ENCODE measurements at regions not wholly inside any gene's neighbourhood (a gene's known extent, or its start where the extent isn't known, plus 50 kb on each side); places are given as distances from the start of the nearest gene placed in this dataset.
A peak's percentile ranks its signal among the peaks of the same experiment; 100 is the strongest.

GRCh38 chr9:103377667-103378066, 382.5 kb downstream of the CYLC2 start (continued):
- no peak for TF ChIP-seq SRF (IDR thresholded peaks at IDR 0.05; ENCODE audit: low read depth)

GRCh38 chr9:103397868-103398600, 402.9 kb downstream of the CYLC2 start:
- CTCF ChIA-PET, result no interaction called here
- DNase-seq (ENCODE audit: low read depth, low spot score) (peak; percentile 7), ATAC-seq (peak; percentile 61; the same call in 1 of the 2 replicates)
- peaks cover 4 to 11% of the 10 kb centered on the region in 2 experiments; a peak in 2 of 4 replicates for H3K9me3 ChIP-seq (ENCODE audit: control insufficient read depth in 1 of 2, insufficient read depth in 1 of 2, low read depth in 1 of 2, low read length in 2 of 2)
- no peak overlapping the region for H3K27ac ChIP-seq (ENCODE audit: low read depth, low read length)
- RAD21 ChIA-PET (ENCODE audit: low non-redundant PET in 1 of 2, low total read pairs in 2 of 2, uncharacterized antibody in 2 of 2, unreplicated experiment in 2 of 2), result no interaction called here
- H3K4me3 ChIP-seq (replicated peaks in 1 of 2; ENCODE audit: low read depth in 1 of 2, low read length in 2 of 2), result no peak overlapping the region
- H3K9ac ChIP-seq (ENCODE audit: low read length), result no peak overlapping the region
- H3K4me2 ChIP-seq (ENCODE audit: low read length), result no peak overlapping the region
- H2AFZ ChIP-seq (ENCODE audit: low read depth, low read length, poor library complexity, severe bottlenecking), result no peak overlapping the region
- no peaks in the 10 kb centered on the region for H4K20me1 ChIP-seq (ENCODE audit: insufficient read depth)
- POLR2A ChIA-PET, result no interaction called here
- TF ChIP-seq FOSL1 (IDR thresholded peaks at IDR 0.05; ENCODE audit: low read depth) (no peak), CTCF (IDR thresholded peaks at IDR 0.05 in 2 of 3, conservative IDR thresholded peaks at IDR 0.05 in 1 of 3; ENCODE audit: borderline replicate concordance in 1 of 3, insufficient read depth in 1 of 3, low read depth in 2 of 3, low read length in 2 of 3) (peak in 2 of 3 experiments; percentile 33 to 50; a peak in 3 of 6 replicates)
- no peaks in the 10 kb centered on the region for H3K9me2 ChIP-seq (ENCODE audit: insufficient read depth)
- no peaks in the 10 kb centered on the region for H3K4me1 ChIP-seq (ENCODE audit: control insufficient read depth in 1 of 2, insufficient read depth in 2 of 2, low read length in 2 of 2)
- H3K79me2 ChIP-seq (ENCODE audit: insufficient read depth, low read length), result no peaks in the 10 kb centered on the region
- intact Hi-C loops (cut with micrococcal nuclease), result no loop called here
- H3K36me3 ChIP-seq (ENCODE audit: control insufficient read depth in 1 of 2, insufficient read depth in 2 of 2, low read length in 2 of 2), result no peaks in the 10 kb centered on the region
- no TSS peak for BruUV-seq (replicated peaks)
- no peaks in the 10 kb centered on the region for H3K27me3 ChIP-seq (ENCODE audit: insufficient read depth, low read length)

GRCh38 chr9:103399535-103399934, 404.4 kb downstream of the CYLC2 start:
- DNase-seq (ENCODE audit: low read depth, low spot score) (no peak), ATAC-seq (no peak)
- POLR2A ChIA-PET, result no interaction called here
- Histone ChIP-seq H3K9ac (ENCODE audit: low read length) (no peak overlapping the region), H2AFZ (ENCODE audit: low read depth, low read length, poor library complexity, severe bottlenecking) (no peak overlapping the region), H3K36me3 (ENCODE audit: control insufficient read depth in 1 of 2, insufficient read depth in 2 of 2, low read length in 2 of 2) (no peaks in the 10 kb centered on the region), H3K4me2 (ENCODE audit: low read length) (no peak overlapping the region), H3K27me3 (ENCODE audit: insufficient read depth, low read length) (no peaks in the 10 kb centered on the region), H3K4me3 (replicated peaks in 1 of 2; ENCODE audit: low read depth in 1 of 2, low read length in 2 of 2) (no peak overlapping the region), H3K27ac (ENCODE audit: low read depth, low read length) (no peak overlapping the region), H3K9me2 (ENCODE audit: insufficient read depth) (no peaks in the 10 kb centered on the region), H3K79me2 (ENCODE audit: insufficient read depth, low read length) (no peaks in the 10 kb centered on the region), H4K20me1 (ENCODE audit: insufficient read depth) (no peaks in the 10 kb centered on the region), H3K9me3 (ENCODE audit: control insufficient read depth in 1 of 2, insufficient read depth in 1 of 2, low read depth in 1 of 2, low read length in 2 of 2) (peaks cover 4 to 11% of the 10 kb centered on the region in 2 experiments; a peak in 2 of 4 replicates), H3K4me1 (ENCODE audit: control insufficient read depth in 1 of 2, insufficient read depth in 2 of 2, low read length in 2 of 2) (no peaks in the 10 kb centered on the region)
- CTCF ChIA-PET, result no interaction called here
- intact Hi-C loops (cut with micrococcal nuclease), result no loop called here
- no TSS peak for BruUV-seq (replicated peaks)
- RAD21 ChIA-PET (ENCODE audit: low non-redundant PET in 1 of 2, low total read pairs in 2 of 2, uncharacterized antibody in 2 of 2, unreplicated experiment in 2 of 2), result no interaction called here
- TF ChIP-seq TCF7L2 (IDR thresholded peaks at IDR 0.05; ENCODE audit: borderline replicate concordance, extremely low read depth, insufficient read depth, insufficient read length), result no peak
- TF ChIP-seq SRF (IDR thresholded peaks at IDR 0.05; ENCODE audit: low read depth), result no peak
- no peak for TF ChIP-seq ATF3 (IDR thresholded peaks at IDR 0.05)
- TF ChIP-seq SP1 (IDR thresholded peaks at IDR 0.05; ENCODE audit: low read depth), result no peak
- TF ChIP-seq ZFX (IDR thresholded peaks at IDR 0.05), result no peak
- TF ChIP-seq CEBPB (IDR thresholded peaks at IDR 0.05; ENCODE audit: low read depth), result no peak
- TF ChIP-seq ELF1 (IDR thresholded peaks at IDR 0.05; ENCODE audit: borderline replicate concordance, low read depth), result no peak
- TF ChIP-seq POLR2AphosphoS5 (IDR thresholded peaks at IDR 0.05; ENCODE audit: low read depth, low read length), result no peak
- no peak for TF ChIP-seq EZH2 (IDR thresholded peaks at IDR 0.05)
- TF ChIP-seq CBX3 (IDR thresholded peaks at IDR 0.05; ENCODE audit: low read depth), result no peak
- TF ChIP-seq FOSL1 (IDR thresholded peaks at IDR 0.05; ENCODE audit: low read depth), result no peak
- TF ChIP-seq EZH2phosphoT487 (IDR thresholded peaks at IDR 0.05; ENCODE audit: borderline replicate concordance), result no peak
- no peak for TF ChIP-seq EGR1 (IDR thresholded peaks at IDR 0.05; ENCODE audit: low read depth)
- no peak for TF ChIP-seq POLR2A (IDR thresholded peaks at IDR 0.05; ENCODE audit: borderline replicate concordance, extremely low read depth, insufficient read depth, insufficient read length)
